Transverse colon (tissue), 3 donors: ENCODE measurements at regions not wholly inside any gene's neighbourhood (a gene's known extent, or its start where the extent isn't known, plus 50 kb on each side); places are given as distances from the start of the nearest gene placed in this dataset.

Experiments used
- CTCF ChIP-seq, 5 experiments: fragments of 200-600 bp in 3 of 5; fragments of 450-650 bp in 2 of 5; sonication (generic) in 3 of 5; IDR thresholded peaks; 1 replicate in 2 of 5; 2 replicates in 3 of 5; pipeline ENCODE4 v1.5.1; 2016 to 2017; ENCODE audit warnings: antibody characterized with exemption in 5 of 5, inconsistent platforms in 3 of 5, mild to moderate bottlenecking in 2 of 5, moderate library complexity in 1 of 5
- EP300 ChIP-seq: sonication (generic); formaldehyde crosslinking; IDR thresholded peaks from one replicate; pipeline ENCODE4 v1.6.1; 2017; ENCODE audit warnings: antibody characterized with exemption, low read depth
- POLR2A ChIP-seq: fragments of 450-650 bp; IDR thresholded peaks from one replicate; pipeline ENCODE4 v1.6.1; 2016; ENCODE audit warnings: antibody characterized with exemption, mild to moderate bottlenecking, moderate library complexity

- no peak for TF ChIP-seq CTCF (IDR thresholded peaks at IDR 0.05)
- no peak for TF ChIP-seq EP300
- no peak for TF ChIP-seq POLR2A
Observed at GRCh38 chr6:131363947-131364834, 208.8 kb upstream of the ARG1 start.
